22Rv1 (cell line): ENCODE measurements at regions not wholly inside any gene's neighbourhood (a gene's known extent, or its start where the extent isn't known, plus 50 kb on each side); places are given as distances from the start of the nearest gene placed in this dataset.

ENCODE experiments used
- ZFX ChIP-seq: fragments of 450-650 bp; IDR thresholded peaks from 2 replicates; pipeline ENCODE4 v1.6.1; 2017; ENCODE audit warnings: antibody characterized with exemption, borderline replicate concordance
- TF ChIP-seq, protein P1 (sequence below): fragments of 450-650 bp; IDR thresholded peaks from 2 replicates; pipeline ENCODE4 v1.5.1; 2017; ENCODE audit warnings: mild to moderate bottlenecking

GRCh38 chr15:37260255-37260654, 159.9 kb upstream of the MEIS2 start:
- TF ChIP-seq, protein P1, sequence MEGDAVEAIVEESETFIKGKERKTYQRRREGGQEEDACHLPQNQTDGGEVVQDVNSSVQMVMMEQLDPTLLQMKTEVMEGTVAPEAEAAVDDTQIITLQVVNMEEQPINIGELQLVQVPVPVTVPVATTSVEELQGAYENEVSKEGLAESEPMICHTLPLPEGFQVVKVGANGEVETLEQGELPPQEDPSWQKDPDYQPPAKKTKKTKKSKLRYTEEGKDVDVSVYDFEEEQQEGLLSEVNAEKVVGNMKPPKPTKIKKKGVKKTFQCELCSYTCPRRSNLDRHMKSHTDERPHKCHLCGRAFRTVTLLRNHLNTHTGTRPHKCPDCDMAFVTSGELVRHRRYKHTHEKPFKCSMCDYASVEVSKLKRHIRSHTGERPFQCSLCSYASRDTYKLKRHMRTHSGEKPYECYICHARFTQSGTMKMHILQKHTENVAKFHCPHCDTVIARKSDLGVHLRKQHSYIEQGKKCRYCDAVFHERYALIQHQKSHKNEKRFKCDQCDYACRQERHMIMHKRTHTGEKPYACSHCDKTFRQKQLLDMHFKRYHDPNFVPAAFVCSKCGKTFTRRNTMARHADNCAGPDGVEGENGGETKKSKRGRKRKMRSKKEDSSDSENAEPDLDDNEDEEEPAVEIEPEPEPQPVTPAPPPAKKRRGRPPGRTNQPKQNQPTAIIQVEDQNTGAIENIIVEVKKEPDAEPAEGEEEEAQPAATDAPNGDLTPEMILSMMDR: no peak
- TF ChIP-seq ZFX: no peak
